ENCODE measurements at regions not wholly inside any gene's neighbourhood (a gene's known extent, or its start where the extent isn't known, plus 50 kb on each side); places are given as distances from the start of the nearest gene placed in this dataset.

DNA sequence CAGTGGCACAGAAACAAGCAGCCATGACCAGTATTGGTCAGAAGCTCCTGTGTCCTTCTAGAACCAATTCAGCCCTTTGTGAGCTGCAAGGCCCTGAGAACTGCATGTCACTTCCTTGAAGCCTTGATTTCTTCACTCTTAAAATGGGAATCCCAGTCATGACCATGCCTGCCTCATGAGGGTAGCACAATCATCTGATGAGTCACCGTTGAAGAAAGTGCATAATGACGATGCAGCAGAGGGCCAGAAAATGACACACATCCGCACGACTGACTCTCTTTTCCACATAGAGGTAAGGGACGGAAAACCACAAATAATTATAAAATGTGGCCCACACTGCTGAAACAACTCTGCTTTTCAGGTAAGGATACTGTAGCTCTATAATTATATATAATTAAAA, 777.4 kb downstream of the BCL11B start:
- no peaks in the 10 kb centered on the region for H3K9me3 Mint-ChIP-seq (ENCODE audit: unreplicated experiment)
- no peaks in the 10 kb centered on the region for H3K27me3 Mint-ChIP-seq (ENCODE audit: unreplicated experiment)
- peaks cover 2% of the 10 kb centered on the region for H3K4me1 Mint-ChIP-seq (ENCODE audit: low read depth, unreplicated experiment)
- H3K36me3 Mint-ChIP-seq (ENCODE audit: unreplicated experiment) = no peaks in the 10 kb centered on the region
- no peak overlapping the region for H3K27ac Mint-ChIP-seq (ENCODE audit: unreplicated experiment)
- TF ChIP-seq, protein P1, sequence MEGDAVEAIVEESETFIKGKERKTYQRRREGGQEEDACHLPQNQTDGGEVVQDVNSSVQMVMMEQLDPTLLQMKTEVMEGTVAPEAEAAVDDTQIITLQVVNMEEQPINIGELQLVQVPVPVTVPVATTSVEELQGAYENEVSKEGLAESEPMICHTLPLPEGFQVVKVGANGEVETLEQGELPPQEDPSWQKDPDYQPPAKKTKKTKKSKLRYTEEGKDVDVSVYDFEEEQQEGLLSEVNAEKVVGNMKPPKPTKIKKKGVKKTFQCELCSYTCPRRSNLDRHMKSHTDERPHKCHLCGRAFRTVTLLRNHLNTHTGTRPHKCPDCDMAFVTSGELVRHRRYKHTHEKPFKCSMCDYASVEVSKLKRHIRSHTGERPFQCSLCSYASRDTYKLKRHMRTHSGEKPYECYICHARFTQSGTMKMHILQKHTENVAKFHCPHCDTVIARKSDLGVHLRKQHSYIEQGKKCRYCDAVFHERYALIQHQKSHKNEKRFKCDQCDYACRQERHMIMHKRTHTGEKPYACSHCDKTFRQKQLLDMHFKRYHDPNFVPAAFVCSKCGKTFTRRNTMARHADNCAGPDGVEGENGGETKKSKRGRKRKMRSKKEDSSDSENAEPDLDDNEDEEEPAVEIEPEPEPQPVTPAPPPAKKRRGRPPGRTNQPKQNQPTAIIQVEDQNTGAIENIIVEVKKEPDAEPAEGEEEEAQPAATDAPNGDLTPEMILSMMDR (IDR thresholded peaks at IDR 0.05; ENCODE audit: partially characterized antibody, unreplicated experiment) = no peak
- no peak overlapping the region for H3K4me3 Mint-ChIP-seq (ENCODE audit: unreplicated experiment)
- DNase-seq = no peak

DNA sequence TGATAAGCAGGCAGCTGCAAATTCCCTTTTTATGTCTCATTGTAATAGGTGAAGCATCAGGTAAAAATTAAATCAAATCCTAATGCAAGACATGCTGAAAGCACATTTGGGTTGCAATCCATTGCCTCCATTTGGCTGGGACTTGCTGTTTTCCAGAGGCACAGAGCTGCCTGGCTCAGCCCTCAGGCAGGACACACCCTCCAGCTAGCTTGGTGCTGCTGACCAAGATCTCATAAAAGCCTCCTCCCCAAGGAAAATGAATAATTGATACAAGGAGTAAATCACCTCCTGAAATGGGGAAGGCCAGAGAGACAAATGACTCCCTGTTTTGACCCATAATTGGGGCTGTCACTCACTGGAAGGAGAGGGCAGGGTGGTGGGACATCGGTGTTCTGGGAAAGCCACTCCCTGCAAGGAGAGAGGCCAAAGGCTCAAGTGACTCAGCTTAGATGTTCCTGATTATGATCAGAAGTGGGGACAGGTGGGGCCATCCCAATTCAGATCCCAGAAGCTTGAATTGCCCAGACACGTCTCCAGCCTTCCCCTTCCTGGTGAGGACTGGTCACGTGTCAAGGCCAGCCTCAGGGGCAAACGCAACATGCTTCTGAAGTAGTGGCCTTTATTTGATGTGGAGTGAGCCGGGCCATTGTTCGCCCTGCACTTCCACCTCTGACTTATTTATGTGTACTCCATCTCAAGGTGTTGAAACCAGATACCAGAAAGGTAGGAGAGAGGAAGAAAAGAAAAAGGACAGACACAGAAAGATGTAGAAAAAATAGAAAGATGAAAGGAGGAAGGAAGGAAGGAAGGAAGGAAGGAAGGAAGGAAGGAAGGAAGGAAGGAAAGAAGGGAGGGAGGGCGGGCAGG, 773.7 kb downstream of the BCL11B start:
- no peak for DNase-seq
- H3K4me1 Mint-ChIP-seq (ENCODE audit: low read depth, unreplicated experiment) = peaks cover 2% of the 10 kb centered on the region
- no peaks in the 10 kb centered on the region for H3K9me3 Mint-ChIP-seq (ENCODE audit: unreplicated experiment)
- TF ChIP-seq, protein P1 (IDR thresholded peaks at IDR 0.05; ENCODE audit: partially characterized antibody, unreplicated experiment) = no peak
- no peaks in the 10 kb centered on the region for H3K36me3 Mint-ChIP-seq (ENCODE audit: unreplicated experiment)
- H3K27me3 Mint-ChIP-seq (ENCODE audit: unreplicated experiment) = no peaks in the 10 kb centered on the region
- H3K27ac Mint-ChIP-seq (ENCODE audit: unreplicated experiment) = no peak overlapping the region
- H3K4me3 Mint-ChIP-seq (ENCODE audit: unreplicated experiment) = no peak overlapping the region

DNA sequence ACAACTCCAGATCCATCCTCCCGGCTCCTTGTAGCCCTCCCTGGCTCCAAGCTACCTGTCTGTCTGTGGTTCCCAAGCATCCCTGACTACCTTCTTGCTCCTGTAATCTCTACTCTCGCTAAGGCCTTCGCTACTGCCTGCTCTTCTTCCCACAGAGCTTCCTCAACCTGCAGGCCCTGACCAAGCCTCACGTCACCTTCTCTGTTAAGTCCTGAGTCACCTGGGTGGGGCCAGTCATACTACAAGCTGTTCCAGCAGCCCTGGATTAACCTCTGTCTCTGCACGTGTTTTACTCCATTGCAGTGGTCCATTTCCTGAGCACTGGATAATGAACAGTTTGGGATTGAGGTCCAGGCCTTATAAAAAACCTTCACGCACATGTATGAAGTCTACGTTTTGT, 770.7 kb downstream of the BCL11B start:
- no peak overlapping the region for H3K27ac Mint-ChIP-seq (ENCODE audit: unreplicated experiment)
- no peak for DNase-seq
- H3K4me3 Mint-ChIP-seq (ENCODE audit: unreplicated experiment) = no peak overlapping the region
- peaks cover 2% of the 10 kb centered on the region for H3K4me1 Mint-ChIP-seq (ENCODE audit: low read depth, unreplicated experiment)
- TF ChIP-seq, protein P1 (IDR thresholded peaks at IDR 0.05; ENCODE audit: partially characterized antibody, unreplicated experiment) = no peak
- H3K36me3 Mint-ChIP-seq (ENCODE audit: unreplicated experiment) = no peaks in the 10 kb centered on the region
- no peaks in the 10 kb centered on the region for H3K27me3 Mint-ChIP-seq (ENCODE audit: unreplicated experiment)
- H3K9me3 Mint-ChIP-seq (ENCODE audit: unreplicated experiment) = no peaks in the 10 kb centered on the region

DNA sequence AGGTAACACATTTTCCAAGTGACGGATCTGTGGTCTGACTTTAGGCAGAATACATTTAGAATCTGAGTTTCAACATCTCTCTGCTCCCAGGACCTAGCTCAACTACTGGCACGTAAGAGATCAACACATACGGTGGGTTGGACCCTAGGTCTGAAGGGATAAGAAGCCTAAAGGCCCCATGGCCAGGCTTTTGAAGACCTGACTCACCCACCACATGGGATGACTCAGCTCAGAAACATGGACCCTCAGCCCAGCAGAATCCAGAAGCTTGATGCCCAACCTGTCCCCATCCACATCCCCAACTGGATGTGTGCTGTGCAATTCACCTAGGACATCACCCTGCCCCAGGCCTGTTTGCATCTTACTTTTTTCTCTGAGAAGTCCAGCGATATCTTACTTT, 770.2 kb downstream of the BCL11B start:
- H3K9me3 Mint-ChIP-seq (ENCODE audit: unreplicated experiment) = no peaks in the 10 kb centered on the region
- H3K4me1 Mint-ChIP-seq (ENCODE audit: low read depth, unreplicated experiment) = no peaks in the 10 kb centered on the region
- TF ChIP-seq, protein P1 (IDR thresholded peaks at IDR 0.05; ENCODE audit: partially characterized antibody, unreplicated experiment) = no peak
- H3K36me3 Mint-ChIP-seq (ENCODE audit: unreplicated experiment) = no peaks in the 10 kb centered on the region
- H3K27me3 Mint-ChIP-seq (ENCODE audit: unreplicated experiment) = no peaks in the 10 kb centered on the region
- DNase-seq = no peak
- H3K27ac Mint-ChIP-seq (ENCODE audit: unreplicated experiment) = no peak overlapping the region
- H3K4me3 Mint-ChIP-seq (ENCODE audit: unreplicated experiment) = no peak overlapping the region

DNA sequence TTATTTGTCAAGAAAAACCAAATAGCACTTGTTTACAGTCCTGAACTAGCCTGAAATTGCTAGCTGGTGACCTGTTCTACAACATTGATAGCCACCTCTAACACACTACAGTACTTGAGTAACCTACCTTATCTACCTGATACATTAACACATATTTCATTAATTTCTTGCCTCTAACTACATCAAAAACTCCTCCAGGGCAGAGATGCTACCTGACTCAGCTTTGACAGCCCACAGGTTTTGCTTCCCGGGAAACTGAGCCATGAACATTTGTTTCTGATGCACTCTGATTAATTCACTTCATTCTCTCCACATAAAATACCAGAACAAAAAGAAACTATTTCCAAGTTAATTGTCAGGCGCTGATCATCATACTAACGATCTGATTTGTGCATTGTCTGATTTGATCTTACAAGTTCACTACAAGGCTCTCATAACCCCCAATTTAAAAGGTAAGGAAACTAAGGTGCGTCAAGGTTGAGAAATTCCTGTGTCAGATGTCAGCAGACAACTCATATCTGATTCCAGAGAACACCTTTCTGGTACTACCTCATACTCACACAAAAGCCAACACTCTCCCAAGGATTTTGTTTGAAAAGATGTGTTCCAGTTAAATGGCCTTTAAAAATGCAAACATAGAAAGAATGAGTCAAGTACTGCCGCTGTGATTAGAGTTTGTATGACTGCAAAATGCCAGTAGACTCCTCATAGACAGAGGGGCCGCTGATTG, 768.7 kb downstream of the BCL11B start:
- H3K27ac Mint-ChIP-seq (ENCODE audit: unreplicated experiment) = no peak overlapping the region
- TF ChIP-seq, protein P1 (IDR thresholded peaks at IDR 0.05; ENCODE audit: partially characterized antibody, unreplicated experiment) = no peak
- H3K36me3 Mint-ChIP-seq (ENCODE audit: unreplicated experiment) = no peaks in the 10 kb centered on the region
- DNase-seq = no peak
- no peaks in the 10 kb centered on the region for H3K4me1 Mint-ChIP-seq (ENCODE audit: low read depth, unreplicated experiment)
- H3K9me3 Mint-ChIP-seq (ENCODE audit: unreplicated experiment) = no peaks in the 10 kb centered on the region
- H3K27me3 Mint-ChIP-seq (ENCODE audit: unreplicated experiment) = no peaks in the 10 kb centered on the region
- no peak overlapping the region for H3K4me3 Mint-ChIP-seq (ENCODE audit: unreplicated experiment)
